ENCODE measurements at regions not wholly inside any gene's neighbourhood (a gene's known extent, or its start where the extent isn't known, plus 50 kb on each side); places are given as distances from the start of the nearest gene placed in this dataset.

GRCh38 chrX:118167361-118167760, 50.8 kb upstream of the KLHL13 start:
- DNase-seq = no peak

- no peak for DNase-seq
These were observed 54.7 kb upstream of the KLHL13 start for GRCh38 chrX:118171356-118171755.

DNA sequence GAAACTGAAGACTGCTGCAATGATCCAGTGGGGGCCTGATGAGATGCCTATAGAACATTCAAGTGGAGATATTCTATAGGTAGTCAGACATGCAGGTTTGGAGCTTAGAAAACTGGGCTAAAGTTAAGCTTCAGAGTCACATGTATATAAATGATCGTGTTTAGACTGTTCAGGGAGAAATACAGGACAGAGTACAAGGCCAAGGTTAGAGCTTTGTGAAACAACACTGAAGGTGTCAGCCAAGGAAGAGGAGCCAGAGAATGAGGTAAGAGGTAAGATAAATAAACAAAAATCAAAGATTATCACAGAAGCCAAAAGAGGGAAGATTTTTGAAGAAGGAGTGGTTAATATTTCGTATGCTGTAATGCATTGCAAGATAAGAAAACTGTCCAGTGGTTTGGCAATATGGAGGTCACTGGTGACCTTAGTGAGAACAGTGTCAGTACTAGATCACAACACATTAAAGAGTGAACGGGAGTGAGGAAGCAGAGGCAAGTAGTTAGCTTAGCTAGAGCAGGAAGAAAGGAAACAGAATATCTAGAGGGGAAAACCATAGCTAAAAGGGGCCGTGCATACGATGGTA, 58.0 kb upstream of the KLHL13 start:
- no peak for DNase-seq

DNA sequence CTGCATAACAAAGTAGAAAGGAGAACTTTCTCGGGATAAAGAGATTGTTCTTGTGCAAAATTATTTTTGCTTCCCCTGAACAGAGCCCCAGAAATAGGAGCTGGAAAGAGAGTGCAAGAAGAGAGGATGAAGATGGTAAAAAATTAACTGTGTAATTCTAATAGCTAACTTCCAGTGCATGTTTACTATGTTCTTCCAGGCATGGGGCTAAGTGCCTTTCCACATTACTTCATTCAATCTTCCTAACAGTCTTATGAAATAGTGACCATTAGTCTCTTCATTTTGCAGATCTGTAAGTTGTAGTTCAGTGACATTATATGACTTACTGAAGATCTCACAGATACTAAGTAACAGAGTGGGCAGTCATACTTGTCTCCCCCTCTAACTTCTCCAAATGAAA, 61.1 kb upstream of the KLHL13 start:
- DNase-seq = no peak

DNA sequence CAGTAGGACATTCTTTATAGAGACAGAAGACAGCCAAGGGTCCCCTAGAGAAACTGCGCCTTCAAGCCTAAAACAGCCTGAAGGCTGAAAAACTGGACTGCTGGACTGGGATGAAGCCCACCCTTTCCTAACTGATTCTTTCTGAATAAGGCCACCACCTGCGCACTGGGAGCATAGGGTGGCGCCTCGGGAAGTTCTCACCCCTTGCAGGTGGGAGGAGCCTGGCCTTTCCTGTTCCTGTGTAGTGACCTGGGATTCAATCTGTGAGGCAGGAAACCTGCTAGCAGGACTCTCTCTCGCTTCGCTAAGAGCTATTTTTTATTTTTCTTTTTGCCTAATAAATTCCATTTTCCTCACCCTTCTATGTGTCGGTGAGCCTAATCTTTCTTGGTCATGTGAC, 61.8 kb upstream of the KLHL13 start:
- DNase-seq = no peak

DNA sequence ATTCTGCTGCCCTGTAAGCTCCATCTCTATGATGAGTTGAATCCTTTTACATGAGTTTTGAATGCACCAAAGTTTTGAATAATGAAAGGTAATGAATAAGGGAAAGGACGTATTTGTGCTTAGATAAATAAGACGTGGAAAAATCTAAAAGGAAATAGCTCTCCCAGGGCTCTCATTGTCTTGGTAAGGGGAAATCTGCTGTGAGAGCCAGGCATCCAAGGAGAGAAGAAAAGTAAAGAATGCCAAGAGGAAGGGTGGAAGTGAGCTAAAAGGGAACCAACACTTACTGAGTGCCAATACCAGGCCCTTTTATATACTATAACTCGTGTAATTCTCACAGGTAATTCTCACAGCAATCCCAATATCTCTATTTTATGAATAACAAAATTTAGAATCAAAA, 62.6 kb upstream of the KLHL13 start:
- DNase-seq = no peak

GRCh38 chrX:118179718-118180117, 63.1 kb upstream of the KLHL13 start:
- no peak for DNase-seq

- DNase-seq = no peak
These were observed 64.4 kb upstream of the KLHL13 start for GRCh38 chrX:118181030-118181429.

DNA sequence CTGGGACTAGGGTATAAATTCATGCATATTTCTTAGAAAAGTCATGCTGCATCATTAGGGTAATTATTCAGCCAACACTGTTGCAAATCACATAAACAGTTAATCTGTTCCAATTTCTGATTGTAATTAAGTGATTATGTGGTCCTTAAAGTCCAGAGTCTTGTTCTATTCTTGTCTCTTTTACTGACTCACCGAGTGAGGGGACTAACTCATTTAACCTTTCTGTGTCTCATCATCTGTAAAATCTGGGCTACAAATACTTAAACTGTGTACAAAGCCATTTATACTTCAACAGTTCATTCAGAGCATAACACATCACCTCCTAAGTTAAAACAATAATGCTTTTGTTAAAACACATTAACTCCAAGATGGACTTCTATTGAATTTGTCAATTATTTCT, 65.4 kb upstream of the KLHL13 start:
- no peak for DNase-seq

- DNase-seq = no peak
These were observed 66.1 kb upstream of the KLHL13 start for GRCh38 chrX:118182681-118183080.

- no peak for DNase-seq
These were observed 67.0 kb upstream of the KLHL13 start for GRCh38 chrX:118183606-118184005.

GRCh38 chrX:118187100-118187499, 70.5 kb upstream of the KLHL13 start:
- DNase-seq = no peak

GRCh38 chrX:118189000-118189399, 72.4 kb upstream of the KLHL13 start:
- no peak for DNase-seq

- DNase-seq = no peak
These were observed 73.0 kb upstream of the KLHL13 start for GRCh38 chrX:118189628-118190027.

- no peak for DNase-seq
These were observed 81.1 kb upstream of the KLHL13 start for GRCh38 chrX:118197730-118198129.

GRCh38 chrX:118198577-118198976, 82.0 kb upstream of the KLHL13 start:
- DNase-seq = no peak

DNA sequence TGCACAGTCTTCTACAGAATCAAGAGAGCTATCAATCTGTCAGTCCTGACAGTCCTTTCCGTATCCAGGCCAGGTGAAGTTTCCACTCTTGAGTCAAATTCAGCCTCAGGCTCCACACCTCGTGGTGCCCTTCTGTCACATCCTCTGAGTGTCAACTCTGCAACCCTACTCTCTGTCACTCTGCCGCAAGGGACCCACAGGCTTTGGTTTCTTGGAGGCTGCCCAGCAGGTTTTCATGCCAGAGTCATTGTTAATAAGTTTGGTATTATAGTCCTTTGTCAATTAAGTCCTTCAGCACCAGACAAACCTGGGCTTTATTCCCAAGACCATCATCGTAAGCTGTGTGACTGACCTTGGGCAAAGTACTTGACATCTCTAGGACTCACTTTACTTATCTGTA, 83.4 kb upstream of the KLHL13 start:
- DNase-seq = no peak

DNA sequence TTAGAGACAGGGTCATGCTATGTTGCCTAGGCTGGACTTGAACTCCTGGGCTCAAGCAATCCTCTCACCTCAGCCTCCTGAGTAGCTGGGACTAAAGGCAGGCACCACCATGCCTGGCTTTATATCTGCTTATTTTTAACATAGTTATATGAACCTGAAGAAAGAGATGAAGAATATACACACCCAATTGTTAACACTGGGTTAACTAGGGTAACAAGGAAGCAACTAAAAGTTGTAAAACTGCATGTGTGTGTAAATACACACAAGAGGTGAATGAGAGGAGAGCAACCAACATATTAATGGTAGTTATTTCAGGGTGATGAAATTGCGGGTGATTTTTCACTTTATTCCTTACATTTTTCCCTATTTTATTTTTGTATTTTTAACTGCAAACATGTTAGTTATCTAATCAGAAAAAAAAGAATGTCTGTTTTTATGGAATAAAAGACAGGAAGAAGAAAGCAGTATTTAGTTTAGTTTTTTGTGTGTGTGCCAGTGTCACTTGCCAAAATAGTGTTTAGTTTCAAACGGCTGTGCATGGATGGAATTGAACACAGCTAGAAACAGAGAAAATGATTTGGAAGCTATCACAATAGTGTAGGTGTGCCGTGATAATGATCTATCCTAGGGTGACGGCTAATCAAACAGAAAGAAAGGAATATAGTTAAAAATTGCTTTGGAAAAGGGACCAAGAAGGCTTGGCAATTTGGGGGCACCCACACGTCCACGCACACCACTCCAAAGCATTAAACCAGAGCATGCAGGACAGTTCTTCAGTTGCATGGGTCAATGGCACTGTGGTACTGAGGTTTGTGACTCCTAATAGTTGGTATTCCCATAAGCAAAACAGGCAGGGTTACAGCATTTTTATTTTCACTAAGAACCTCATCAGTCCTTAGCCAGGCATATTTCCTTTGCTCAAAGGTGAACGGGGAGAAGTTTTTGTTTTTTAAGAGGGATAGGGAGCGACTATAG, 89.1 kb upstream of the KLHL13 start:
- DNase-seq = no peak

GRCh38 chrX:118207831-118208453, 91.3 kb upstream of the KLHL13 start:
- no peak for DNase-seq

GRCh38 chrX:118208481-118208880, 91.9 kb upstream of the KLHL13 start:
- no peak for DNase-seq

- no peak for DNase-seq
These were observed 95.5 kb upstream of the KLHL13 start for GRCh38 chrX:118211891-118212816.

DNA sequence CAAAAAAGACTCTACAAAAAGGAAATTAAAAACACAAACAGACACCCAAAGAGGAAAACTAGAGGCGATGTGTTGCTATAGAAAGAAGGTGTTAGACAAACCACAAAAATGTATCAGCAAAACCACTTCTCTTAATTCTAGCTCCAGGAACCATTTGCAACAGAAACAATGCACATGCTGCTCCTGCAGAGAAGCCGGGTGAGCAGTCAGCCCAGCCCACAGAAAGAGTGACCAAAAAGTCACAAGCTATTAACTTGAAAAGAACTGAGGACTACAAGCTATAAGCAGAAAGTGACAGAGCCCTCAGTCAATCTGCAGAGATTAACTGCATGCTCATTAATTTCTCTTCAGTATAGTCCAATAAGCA, 96.2 kb upstream of the KLHL13 start:
- DNase-seq = no peak

DNA sequence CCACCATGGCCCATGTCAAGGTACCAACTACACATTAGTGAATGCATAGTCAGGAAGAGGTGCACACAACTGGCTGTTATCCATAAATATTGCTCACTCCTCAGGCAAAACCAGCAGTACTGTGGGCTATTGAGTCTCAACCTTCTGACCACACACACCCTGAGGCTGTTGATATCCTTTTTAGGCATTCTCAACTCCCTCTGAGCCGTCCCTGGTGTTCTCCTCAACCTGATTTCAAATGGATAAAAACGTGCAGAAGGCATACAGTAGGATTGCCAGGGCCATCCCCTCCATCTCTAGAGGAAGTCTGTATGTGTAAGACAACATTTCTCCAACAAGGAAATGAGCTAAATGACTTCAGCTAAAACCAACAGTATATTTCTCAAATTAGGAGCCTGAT, 98.7 kb upstream of the KLHL13 start:
- no peak for DNase-seq

Data from activated naive CD4-positive, alpha-beta T cell treated with anti-CD3 and anti-CD28 coated beads, Interleukin-2, amount 50 U/mL, for 16 hours (primary cell).